ENCODE measurements at regions not wholly inside any gene's neighbourhood (a gene's known extent, or its start where the extent isn't known, plus 50 kb on each side); places are given as distances from the start of the nearest gene placed in this dataset.

- Histone ChIP-seq H3K9me3 (no peaks in the 10 kb centered on the region), H3K4me3 (no peak overlapping the region), H3K4me1 (peaks cover 4% of the 10 kb centered on the region), H3K36me3 (ENCODE audit: low read depth, missing control alignments) (no peaks in the 10 kb centered on the region), H3K27me3 (no peaks in the 10 kb centered on the region), H3K27ac (no peak overlapping the region)
- intact Hi-C loops (cut with DNase I; ENCODE audit: low total_unique reads) = no loop called here
- WGBS, 2 donors = 31 to 35% methylated on average over 10 of the region's 10 CpGs
- no peak for TF ChIP-seq POLR2A (IDR thresholded peaks at IDR 0.05)
- TF ChIP-seq CTCF (IDR thresholded peaks at IDR 0.05) = no peak
- no peak for DNase-seq
These were observed 106.1 kb downstream of the UCHL1 start for GRCh38 chr4:41362621-41363383.

- intact Hi-C loops (cut with DNase I; ENCODE audit: low total_unique reads) = no loop called here
- Histone ChIP-seq H3K4me3 (no peak overlapping the region), H3K36me3 (ENCODE audit: low read depth, missing control alignments) (no peaks in the 10 kb centered on the region), H3K9me3 (no peaks in the 10 kb centered on the region), H3K27ac (peak overlapping the region in 1 of 2 donors; percentile 29), H3K27me3 (no peaks in the 10 kb centered on the region), H3K4me1 (peaks cover 4% of the 10 kb centered on the region)
- WGBS, 2 donors = 17 to 18% methylated on average over 9 of the region's 9 CpGs
- DNase-seq = peak; percentile 16
- TF ChIP-seq POLR2A (IDR thresholded peaks at IDR 0.05) (no peak), CTCF (IDR thresholded peaks at IDR 0.05) (no peak)
These were observed 106.8 kb downstream of the UCHL1 start for GRCh38 chr4:41363384-41363981.

GRCh38 chr4:41364876-41365275, 108.1 kb downstream of the UCHL1 start:
- intact Hi-C loops (cut with DNase I; ENCODE audit: low total_unique reads) = no loop called here
- H3K9me3 ChIP-seq = no peaks in the 10 kb centered on the region
- H3K4me3 ChIP-seq = no peak overlapping the region
- peaks cover 4% of the 10 kb centered on the region for H3K4me1 ChIP-seq
- H3K36me3 ChIP-seq (ENCODE audit: low read depth, missing control alignments) = no peaks in the 10 kb centered on the region
- no peak for DNase-seq
- no peaks in the 10 kb centered on the region for H3K27me3 ChIP-seq
- H3K27ac ChIP-seq = no peak overlapping the region
- WGBS, 2 donors = 17 to 52% methylated on average over 3 of the region's 3 CpGs
- no peak for TF ChIP-seq POLR2A (IDR thresholded peaks at IDR 0.05)
- no peak for TF ChIP-seq CTCF (IDR thresholded peaks at IDR 0.05)

- DNase-seq = no peak
- Histone ChIP-seq H3K9me3 (no peaks in the 10 kb centered on the region), H3K27ac (no peak overlapping the region), H3K36me3 (ENCODE audit: low read depth, missing control alignments) (no peaks in the 10 kb centered on the region), H3K4me1 (peaks cover 4% of the 10 kb centered on the region), H3K27me3 (no peaks in the 10 kb centered on the region), H3K4me3 (no peak overlapping the region)
- intact Hi-C loops (cut with DNase I; ENCODE audit: low total_unique reads) = no loop called here
- no peak for TF ChIP-seq POLR2A (IDR thresholded peaks at IDR 0.05)
- no peak for TF ChIP-seq CTCF (IDR thresholded peaks at IDR 0.05)
- WGBS, 2 donors = 79 to 90% methylated on average over 4 of the region's 4 CpGs
These were observed 109.0 kb downstream of the UCHL1 start for GRCh38 chr4:41365681-41366080.
